ENCODE measurements at regions not wholly inside any gene's neighbourhood (a gene's known extent, or its start where the extent isn't known, plus 50 kb on each side); places are given as distances from the start of the nearest gene placed in this dataset.
A peak's percentile ranks its signal among the peaks of the same experiment; 100 is the strongest.

GRCh38 chr2:145824384-145824783 lies 1304.5 kb upstream of the ZEB2 start (continued):
- TF ChIP-seq ZNF549 (tag by site-specific recombination; IDR thresholded peaks at IDR 0.05) = no peak

DNA sequence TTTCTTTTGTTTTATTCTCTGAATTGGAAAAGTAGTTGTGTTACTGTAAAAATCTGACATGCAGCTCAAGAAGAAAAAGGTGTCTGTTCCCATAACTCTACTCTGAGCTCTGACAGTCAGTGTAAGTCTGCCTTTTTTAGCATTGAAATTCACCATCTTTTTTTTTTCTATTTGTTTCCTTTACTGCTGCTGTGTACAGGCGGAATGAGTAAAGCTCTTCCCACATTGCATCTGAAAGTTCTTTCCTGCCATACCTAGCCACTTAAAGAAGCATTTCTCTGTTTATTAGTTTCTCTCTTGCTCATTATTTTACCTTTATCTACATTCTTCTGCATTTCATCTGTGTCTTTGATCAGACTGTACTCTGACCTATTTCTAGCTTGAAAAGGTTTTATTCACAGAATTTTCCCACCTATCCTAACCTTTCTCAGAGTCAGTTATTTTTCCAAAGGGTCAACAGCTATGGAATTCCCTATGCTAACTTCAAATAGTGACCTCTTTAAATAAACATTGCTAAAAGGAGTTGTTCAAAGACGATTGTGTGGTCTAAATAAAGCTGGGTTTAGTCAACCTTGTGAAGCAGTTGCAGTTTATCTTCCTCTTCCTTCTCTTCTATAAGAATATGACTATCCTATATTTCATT lies 1303.1 kb upstream of the ZEB2 start:
- H3K9me3 ChIP-seq (ENCODE audit: control insufficient read depth, insufficient read depth, low read depth, low read length) = no peaks in the 10 kb centered on the region
- H3K27ac ChIP-seq (ENCODE audit: extremely low read depth, low read depth, low read length) = no peak overlapping the region
- POLR2A ChIA-PET = no interaction called here
- CTCF ChIA-PET = interaction anchor here (1.0 kb wide), 1 partner anchor 10 kb away, joined by 3 read pairs; no protein-coding TSS in a partner anchor
- no peaks in the 10 kb centered on the region for H3K4me1 ChIP-seq (ENCODE audit: control insufficient read depth, insufficient read depth, low read length)
- no peak overlapping the region for H3K4me3 ChIP-seq (ENCODE audit: low read depth, low read length)
- H3K36me3 ChIP-seq (ENCODE audit: control insufficient read depth in 2 of 2, insufficient read depth in 1 of 2, low read length in 2 of 2) = no peaks in the 10 kb centered on the region
- TF ChIP-seq ZNF302 (tag by site-specific recombination; IDR thresholded peaks at IDR 0.05; ENCODE audit: low read depth) (no peak), ZNF324 (tag by site-specific recombination; IDR thresholded peaks at IDR 0.05) (no peak)
- TF ChIP-seq, protein P1, sequence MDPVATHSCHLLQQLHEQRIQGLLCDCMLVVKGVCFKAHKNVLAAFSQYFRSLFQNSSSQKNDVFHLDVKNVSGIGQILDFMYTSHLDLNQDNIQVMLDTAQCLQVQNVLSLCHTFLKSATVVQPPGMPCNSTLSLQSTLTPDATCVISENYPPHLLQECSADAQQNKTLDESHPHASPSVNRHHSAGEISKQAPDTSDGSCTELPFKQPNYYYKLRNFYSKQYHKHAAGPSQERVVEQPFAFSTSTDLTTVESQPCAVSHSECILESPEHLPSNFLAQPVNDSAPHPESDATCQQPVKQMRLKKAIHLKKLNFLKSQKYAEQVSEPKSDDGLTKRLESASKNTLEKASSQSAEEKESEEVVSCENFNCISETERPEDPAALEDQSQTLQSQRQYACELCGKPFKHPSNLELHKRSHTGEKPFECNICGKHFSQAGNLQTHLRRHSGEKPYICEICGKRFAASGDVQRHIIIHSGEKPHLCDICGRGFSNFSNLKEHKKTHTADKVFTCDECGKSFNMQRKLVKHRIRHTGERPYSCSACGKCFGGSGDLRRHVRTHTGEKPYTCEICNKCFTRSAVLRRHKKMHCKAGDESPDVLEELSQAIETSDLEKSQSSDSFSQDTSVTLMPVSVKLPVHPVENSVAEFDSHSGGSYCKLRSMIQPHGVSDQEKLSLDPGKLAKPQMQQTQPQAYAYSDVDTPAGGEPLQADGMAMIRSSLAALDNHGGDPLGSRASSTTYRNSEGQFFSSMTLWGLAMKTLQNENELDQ (tag by site-specific recombination; IDR thresholded peaks at IDR 0.05; ENCODE audit: low read depth) = no peak

GRCh38 chr2:145820651-145821050 lies 1300.7 kb upstream of the ZEB2 start:
- POLR2A ChIA-PET = no interaction called here
- Histone ChIP-seq H3K9me3 (ENCODE audit: control insufficient read depth, insufficient read depth, low read depth, low read length) (no peaks in the 10 kb centered on the region), H3K4me1 (ENCODE audit: control insufficient read depth, insufficient read depth, low read length) (no peaks in the 10 kb centered on the region), H3K4me3 (ENCODE audit: low read depth, low read length) (no peak overlapping the region), H3K36me3 (ENCODE audit: control insufficient read depth in 2 of 2, insufficient read depth in 1 of 2, low read length in 2 of 2) (no peaks in the 10 kb centered on the region), H3K27ac (ENCODE audit: extremely low read depth, low read depth, low read length) (no peak overlapping the region)
- TF ChIP-seq ZNF623 (tag by site-specific recombination; IDR thresholded peaks at IDR 0.05) (peak; percentile 60), ZEB2 (tag by site-specific recombination; IDR thresholded peaks at IDR 0.05) (no peak)
- CTCF ChIA-PET = no interaction called here

DNA sequence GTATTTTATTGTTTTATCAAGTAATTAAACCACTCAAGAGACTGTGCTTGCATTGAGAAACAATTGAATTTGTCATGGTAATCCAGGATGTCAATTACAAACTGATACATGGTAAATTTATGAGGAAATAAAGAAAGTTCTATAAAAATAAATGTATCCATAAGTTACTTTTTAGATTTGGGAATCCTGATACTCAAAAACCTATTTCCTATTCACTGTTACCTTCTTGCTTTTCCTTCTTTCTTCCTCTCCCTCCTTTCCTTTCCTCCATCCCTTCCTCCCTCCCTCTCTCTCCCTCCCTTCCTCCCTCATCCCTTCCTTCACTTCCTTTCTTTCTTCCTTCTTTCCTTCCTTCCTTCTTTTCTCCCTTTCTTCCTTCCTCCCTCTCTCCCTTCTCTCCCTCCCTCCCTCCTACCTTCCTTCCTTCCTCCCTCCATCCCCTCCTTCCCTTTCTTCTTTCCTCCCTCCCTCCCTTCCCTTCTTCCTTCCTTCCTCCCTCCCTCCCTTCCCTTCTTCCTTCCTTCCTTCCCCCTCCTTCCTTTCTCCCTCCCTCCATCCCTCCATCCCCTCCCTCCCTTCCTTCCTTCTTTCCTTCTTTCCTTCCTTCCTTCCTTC lies 1299.1 kb upstream of the ZEB2 start:
- Histone ChIP-seq H3K36me3 (ENCODE audit: control insufficient read depth in 2 of 2, insufficient read depth in 1 of 2, low read length in 2 of 2) (no peaks in the 10 kb centered on the region), H3K4me3 (ENCODE audit: low read depth, low read length) (no peak overlapping the region), H3K4me1 (ENCODE audit: control insufficient read depth, insufficient read depth, low read length) (no peaks in the 10 kb centered on the region), H3K27ac (ENCODE audit: extremely low read depth, low read depth, low read length) (no peak overlapping the region), H3K9me3 (ENCODE audit: control insufficient read depth, insufficient read depth, low read depth, low read length) (no peaks in the 10 kb centered on the region)
- CTCF ChIA-PET = interaction anchor here (0.5 kb wide), 1 partner anchor 66 kb away, joined by 3 read pairs; no protein-coding TSS in a partner anchor
- POLR2A ChIA-PET = no interaction called here
- TF ChIP-seq ZNF366 (tag by site-specific recombination; conservative IDR thresholded peaks at IDR 0.05) (peak; percentile 65), SP2 (tag by site-specific recombination; IDR thresholded peaks at IDR 0.05) (no peak), ZSCAN30 (tag by site-specific recombination; IDR thresholded peaks at IDR 0.05) (no peak)

GRCh38 chr2:145815933-145816332 lies 1296.0 kb upstream of the ZEB2 start:
- Histone ChIP-seq H3K36me3 (ENCODE audit: control insufficient read depth in 2 of 2, insufficient read depth in 1 of 2, low read length in 2 of 2) (no peaks in the 10 kb centered on the region), H3K9me3 (ENCODE audit: control insufficient read depth, insufficient read depth, low read depth, low read length) (no peaks in the 10 kb centered on the region), H3K4me1 (ENCODE audit: control insufficient read depth, insufficient read depth, low read length) (no peaks in the 10 kb centered on the region), H3K27ac (ENCODE audit: extremely low read depth, low read depth, low read length) (no peak overlapping the region), H3K4me3 (ENCODE audit: low read depth, low read length) (no peak overlapping the region)
- ChIA-PET POLR2A (no interaction called here), CTCF (no interaction called here)
- TF ChIP-seq, protein P2, sequence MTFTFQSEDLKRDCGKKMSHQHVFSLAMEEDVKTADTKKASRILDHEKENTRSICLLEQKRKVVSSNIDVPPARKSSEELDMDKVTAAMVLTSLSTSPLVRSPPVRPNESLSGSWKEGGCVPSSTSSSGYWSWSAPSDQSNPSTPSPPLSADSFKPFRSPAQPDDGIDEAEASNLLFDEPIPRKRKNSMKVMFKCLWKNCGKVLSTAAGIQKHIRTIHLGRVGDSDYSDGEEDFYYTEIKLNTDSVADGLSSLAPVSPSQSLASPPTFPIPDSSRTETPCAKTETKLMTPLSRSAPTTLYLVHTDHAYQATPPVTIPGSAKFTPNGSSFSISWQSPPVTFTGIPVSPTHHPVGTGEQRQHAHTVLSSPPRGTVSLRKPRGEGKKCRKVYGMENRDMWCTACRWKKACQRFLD (tag by site-specific recombination; IDR thresholded peaks at IDR 0.05) = no peak
- TF ChIP-seq GLI4 (tag by site-specific recombination; IDR thresholded peaks at IDR 0.05) = no peak
- no peak for TF ChIP-seq ZNF221 (tag by site-specific recombination; IDR thresholded peaks at IDR 0.05; ENCODE audit: borderline replicate concordance)
- TF ChIP-seq, protein P3, sequence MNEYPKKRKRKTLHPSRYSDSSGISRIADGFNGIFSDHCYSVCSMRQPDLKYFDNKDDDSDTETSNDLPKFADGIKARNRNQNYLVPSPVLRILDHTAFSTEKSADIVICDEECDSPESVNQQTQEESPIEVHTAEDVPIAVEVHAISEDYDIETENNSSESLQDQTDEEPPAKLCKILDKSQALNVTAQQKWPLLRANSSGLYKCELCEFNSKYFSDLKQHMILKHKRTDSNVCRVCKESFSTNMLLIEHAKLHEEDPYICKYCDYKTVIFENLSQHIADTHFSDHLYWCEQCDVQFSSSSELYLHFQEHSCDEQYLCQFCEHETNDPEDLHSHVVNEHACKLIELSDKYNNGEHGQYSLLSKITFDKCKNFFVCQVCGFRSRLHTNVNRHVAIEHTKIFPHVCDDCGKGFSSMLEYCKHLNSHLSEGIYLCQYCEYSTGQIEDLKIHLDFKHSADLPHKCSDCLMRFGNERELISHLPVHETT (tag by site-specific recombination; IDR thresholded peaks at IDR 0.05) = no peak
- TF ChIP-seq, protein P4, sequence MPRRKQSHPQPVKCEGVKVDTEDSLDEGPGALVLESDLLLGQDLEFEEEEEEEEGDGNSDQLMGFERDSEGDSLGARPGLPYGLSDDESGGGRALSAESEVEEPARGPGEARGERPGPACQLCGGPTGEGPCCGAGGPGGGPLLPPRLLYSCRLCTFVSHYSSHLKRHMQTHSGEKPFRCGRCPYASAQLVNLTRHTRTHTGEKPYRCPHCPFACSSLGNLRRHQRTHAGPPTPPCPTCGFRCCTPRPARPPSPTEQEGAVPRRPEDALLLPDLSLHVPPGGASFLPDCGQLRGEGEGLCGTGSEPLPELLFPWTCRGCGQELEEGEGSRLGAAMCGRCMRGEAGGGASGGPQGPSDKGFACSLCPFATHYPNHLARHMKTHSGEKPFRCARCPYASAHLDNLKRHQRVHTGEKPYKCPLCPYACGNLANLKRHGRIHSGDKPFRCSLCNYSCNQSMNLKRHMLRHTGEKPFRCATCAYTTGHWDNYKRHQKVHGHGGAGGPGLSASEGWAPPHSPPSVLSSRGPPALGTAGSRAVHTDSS (tag by site-specific recombination; IDR thresholded peaks at IDR 0.05) = no peak
- TF ChIP-seq ZNF211 (tag by site-specific recombination; IDR thresholded peaks at IDR 0.05; ENCODE audit: low read depth) = no peak
- TF ChIP-seq, protein P5, sequence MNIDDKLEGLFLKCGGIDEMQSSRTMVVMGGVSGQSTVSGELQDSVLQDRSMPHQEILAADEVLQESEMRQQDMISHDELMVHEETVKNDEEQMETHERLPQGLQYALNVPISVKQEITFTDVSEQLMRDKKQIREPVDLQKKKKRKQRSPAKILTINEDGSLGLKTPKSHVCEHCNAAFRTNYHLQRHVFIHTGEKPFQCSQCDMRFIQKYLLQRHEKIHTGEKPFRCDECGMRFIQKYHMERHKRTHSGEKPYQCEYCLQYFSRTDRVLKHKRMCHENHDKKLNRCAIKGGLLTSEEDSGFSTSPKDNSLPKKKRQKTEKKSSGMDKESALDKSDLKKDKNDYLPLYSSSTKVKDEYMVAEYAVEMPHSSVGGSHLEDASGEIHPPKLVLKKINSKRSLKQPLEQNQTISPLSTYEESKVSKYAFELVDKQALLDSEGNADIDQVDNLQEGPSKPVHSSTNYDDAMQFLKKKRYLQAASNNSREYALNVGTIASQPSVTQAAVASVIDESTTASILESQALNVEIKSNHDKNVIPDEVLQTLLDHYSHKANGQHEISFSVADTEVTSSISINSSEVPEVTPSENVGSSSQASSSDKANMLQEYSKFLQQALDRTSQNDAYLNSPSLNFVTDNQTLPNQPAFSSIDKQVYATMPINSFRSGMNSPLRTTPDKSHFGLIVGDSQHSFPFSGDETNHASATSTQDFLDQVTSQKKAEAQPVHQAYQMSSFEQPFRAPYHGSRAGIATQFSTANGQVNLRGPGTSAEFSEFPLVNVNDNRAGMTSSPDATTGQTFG (tag by site-specific recombination; IDR thresholded peaks at IDR 0.05; ENCODE audit: borderline replicate concordance) = no peak

Data from HEK293 (cell line).